Erythroblast (primary cell): ENCODE measurements at regions not wholly inside any gene's neighbourhood (a gene's known extent, or its start where the extent isn't known, plus 50 kb on each side); places are given as distances from the start of the nearest gene placed in this dataset.

Source experiments
- GATA1 ChIP-seq: IDR thresholded peaks from 2 replicates; pipeline ENCODE4 v1.6.1; 2011; ENCODE audit warnings: low read depth, mild to moderate bottlenecking, control low read depth, low read length, moderate library complexity
- POLR2A ChIP-seq: IDR thresholded peaks from 2 replicates; pipeline ENCODE4 v1.6.1; 2011; ENCODE audit warnings: mild to moderate bottlenecking, low read length

- TF ChIP-seq POLR2A (no peak), GATA1 (no peak)
Measured at GRCh38 chr6:40720375-40720748, 133.2 kb upstream of the LRFN2 start.
